ENCODE measurements at regions not wholly inside any gene's neighbourhood (a gene's known extent, or its start where the extent isn't known, plus 50 kb on each side); places are given as distances from the start of the nearest gene placed in this dataset.

DNA sequence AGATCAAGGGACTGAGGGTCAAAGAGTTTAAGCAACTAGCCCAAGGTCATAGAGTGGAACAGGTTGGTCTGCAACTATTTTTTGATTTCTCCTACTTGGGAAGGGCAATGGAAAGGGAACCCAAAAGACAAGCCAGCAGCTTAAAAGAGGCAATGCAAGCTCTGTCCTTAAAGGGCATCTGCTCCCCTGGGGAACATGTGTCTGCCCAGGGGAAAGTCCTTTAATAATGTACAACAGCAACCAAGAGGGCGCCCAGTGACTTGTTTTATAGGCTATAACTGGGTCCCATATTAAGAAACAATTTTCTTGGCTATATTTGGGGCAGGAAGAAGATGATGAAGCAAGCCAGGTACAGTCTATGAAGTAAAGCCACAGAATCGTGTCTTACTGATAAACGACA lies 54.7 kb upstream of the RBM47 start:
- TF ChIP-seq, protein P1, sequence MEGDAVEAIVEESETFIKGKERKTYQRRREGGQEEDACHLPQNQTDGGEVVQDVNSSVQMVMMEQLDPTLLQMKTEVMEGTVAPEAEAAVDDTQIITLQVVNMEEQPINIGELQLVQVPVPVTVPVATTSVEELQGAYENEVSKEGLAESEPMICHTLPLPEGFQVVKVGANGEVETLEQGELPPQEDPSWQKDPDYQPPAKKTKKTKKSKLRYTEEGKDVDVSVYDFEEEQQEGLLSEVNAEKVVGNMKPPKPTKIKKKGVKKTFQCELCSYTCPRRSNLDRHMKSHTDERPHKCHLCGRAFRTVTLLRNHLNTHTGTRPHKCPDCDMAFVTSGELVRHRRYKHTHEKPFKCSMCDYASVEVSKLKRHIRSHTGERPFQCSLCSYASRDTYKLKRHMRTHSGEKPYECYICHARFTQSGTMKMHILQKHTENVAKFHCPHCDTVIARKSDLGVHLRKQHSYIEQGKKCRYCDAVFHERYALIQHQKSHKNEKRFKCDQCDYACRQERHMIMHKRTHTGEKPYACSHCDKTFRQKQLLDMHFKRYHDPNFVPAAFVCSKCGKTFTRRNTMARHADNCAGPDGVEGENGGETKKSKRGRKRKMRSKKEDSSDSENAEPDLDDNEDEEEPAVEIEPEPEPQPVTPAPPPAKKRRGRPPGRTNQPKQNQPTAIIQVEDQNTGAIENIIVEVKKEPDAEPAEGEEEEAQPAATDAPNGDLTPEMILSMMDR (IDR thresholded peaks at IDR 0.05; ENCODE audit: insufficient read depth, low read length) = no peak
- TF ChIP-seq, protein P2, sequence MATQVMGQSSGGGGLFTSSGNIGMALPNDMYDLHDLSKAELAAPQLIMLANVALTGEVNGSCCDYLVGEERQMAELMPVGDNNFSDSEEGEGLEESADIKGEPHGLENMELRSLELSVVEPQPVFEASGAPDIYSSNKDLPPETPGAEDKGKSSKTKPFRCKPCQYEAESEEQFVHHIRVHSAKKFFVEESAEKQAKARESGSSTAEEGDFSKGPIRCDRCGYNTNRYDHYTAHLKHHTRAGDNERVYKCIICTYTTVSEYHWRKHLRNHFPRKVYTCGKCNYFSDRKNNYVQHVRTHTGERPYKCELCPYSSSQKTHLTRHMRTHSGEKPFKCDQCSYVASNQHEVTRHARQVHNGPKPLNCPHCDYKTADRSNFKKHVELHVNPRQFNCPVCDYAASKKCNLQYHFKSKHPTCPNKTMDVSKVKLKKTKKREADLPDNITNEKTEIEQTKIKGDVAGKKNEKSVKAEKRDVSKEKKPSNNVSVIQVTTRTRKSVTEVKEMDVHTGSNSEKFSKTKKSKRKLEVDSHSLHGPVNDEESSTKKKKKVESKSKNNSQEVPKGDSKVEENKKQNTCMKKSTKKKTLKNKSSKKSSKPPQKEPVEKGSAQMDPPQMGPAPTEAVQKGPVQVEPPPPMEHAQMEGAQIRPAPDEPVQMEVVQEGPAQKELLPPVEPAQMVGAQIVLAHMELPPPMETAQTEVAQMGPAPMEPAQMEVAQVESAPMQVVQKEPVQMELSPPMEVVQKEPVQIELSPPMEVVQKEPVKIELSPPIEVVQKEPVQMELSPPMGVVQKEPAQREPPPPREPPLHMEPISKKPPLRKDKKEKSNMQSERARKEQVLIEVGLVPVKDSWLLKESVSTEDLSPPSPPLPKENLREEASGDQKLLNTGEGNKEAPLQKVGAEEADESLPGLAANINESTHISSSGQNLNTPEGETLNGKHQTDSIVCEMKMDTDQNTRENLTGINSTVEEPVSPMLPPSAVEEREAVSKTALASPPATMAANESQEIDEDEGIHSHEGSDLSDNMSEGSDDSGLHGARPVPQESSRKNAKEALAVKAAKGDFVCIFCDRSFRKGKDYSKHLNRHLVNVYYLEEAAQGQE (IDR thresholded peaks at IDR 0.05; ENCODE audit: insufficient replicate concordance, low read depth) = no peak
